Osteoblast (primary cell): ENCODE measurements at regions not wholly inside any gene's neighbourhood (a gene's known extent, or its start where the extent isn't known, plus 50 kb on each side); places are given as distances from the start of the nearest gene placed in this dataset.
A peak's percentile ranks its signal among the peaks of the same experiment; 100 is the strongest.

ENCODE experiments used
- DNase-seq: peaks from one replicate; pipeline ENCODE4 v3.0.0; 2011; ENCODE audit warnings: low spot score, mixed read lengths; ENCODE audit not compliant: insufficient read length; ENCODE audit errors: missing footprints
- H2AFZ ChIP-seq: 2 replicates; pipeline ENCODE4 v1.6.0; 2011; ENCODE audit warnings: mild to moderate bottlenecking, low read length
- H3K27ac ChIP-seq: 2 replicates; pipeline ENCODE4 v1.5.1; 2011; ENCODE audit warnings: mild to moderate bottlenecking, low read depth, low read length, moderate library complexity
- H3K27me3 ChIP-seq: 2 replicates; pipeline ENCODE4 v1.6.0; 2012; ENCODE audit warnings: mild to moderate bottlenecking, control low read depth, inconsistent platforms, low read length, moderate library complexity; ENCODE audit not compliant: insufficient read depth
- H3K36me3 ChIP-seq: 2 replicates; pipeline ENCODE4 v1.5.1; 2011; ENCODE audit warnings: mild to moderate bottlenecking, low read length, control low read depth, moderate library complexity; ENCODE audit not compliant: insufficient read depth
- H3K4me1 ChIP-seq: 2 replicates; pipeline ENCODE4 v1.5.1; 2011; ENCODE audit warnings: mild to moderate bottlenecking, low read length, control low read depth, moderate library complexity; ENCODE audit not compliant: insufficient read depth
- H3K4me2 ChIP-seq: 2 replicates; pipeline ENCODE4 v1.6.0; 2011; ENCODE audit warnings: mild to moderate bottlenecking, low read length; ENCODE audit not compliant: insufficient read depth
- H3K4me3 ChIP-seq: fragments of 200-600 bp; sonication (generic); 3 replicates; pipeline ENCODE4 v1.5.1; 2012; ENCODE audit warnings: mild to moderate bottlenecking, low read length, inconsistent platforms; ENCODE audit not compliant: insufficient read depth
- H3K79me2 ChIP-seq: 2 replicates; pipeline ENCODE4 v1.6.0; 2012; ENCODE audit warnings: mild to moderate bottlenecking, low read length, control low read depth, inconsistent platforms; ENCODE audit not compliant: insufficient read depth
- H3K9me3 ChIP-seq: 2 replicates; pipeline ENCODE4 v1.5.1; 2011; ENCODE audit warnings: low read depth, low read length, control low read depth
- H4K20me1 ChIP-seq: 2 replicates; pipeline ENCODE4 v1.6.0; 2012; ENCODE audit warnings: mild to moderate bottlenecking, low read length, control low read depth; ENCODE audit not compliant: insufficient read depth
- TF ChIP-seq, protein P1 (sequence below): IDR thresholded peaks from 2 replicates; pipeline ENCODE4 v1.5.1; 2011; ENCODE audit warnings: mild to moderate bottlenecking, low read depth, low read length, moderate library complexity; ENCODE audit errors: extremely low read depth

DNA sequence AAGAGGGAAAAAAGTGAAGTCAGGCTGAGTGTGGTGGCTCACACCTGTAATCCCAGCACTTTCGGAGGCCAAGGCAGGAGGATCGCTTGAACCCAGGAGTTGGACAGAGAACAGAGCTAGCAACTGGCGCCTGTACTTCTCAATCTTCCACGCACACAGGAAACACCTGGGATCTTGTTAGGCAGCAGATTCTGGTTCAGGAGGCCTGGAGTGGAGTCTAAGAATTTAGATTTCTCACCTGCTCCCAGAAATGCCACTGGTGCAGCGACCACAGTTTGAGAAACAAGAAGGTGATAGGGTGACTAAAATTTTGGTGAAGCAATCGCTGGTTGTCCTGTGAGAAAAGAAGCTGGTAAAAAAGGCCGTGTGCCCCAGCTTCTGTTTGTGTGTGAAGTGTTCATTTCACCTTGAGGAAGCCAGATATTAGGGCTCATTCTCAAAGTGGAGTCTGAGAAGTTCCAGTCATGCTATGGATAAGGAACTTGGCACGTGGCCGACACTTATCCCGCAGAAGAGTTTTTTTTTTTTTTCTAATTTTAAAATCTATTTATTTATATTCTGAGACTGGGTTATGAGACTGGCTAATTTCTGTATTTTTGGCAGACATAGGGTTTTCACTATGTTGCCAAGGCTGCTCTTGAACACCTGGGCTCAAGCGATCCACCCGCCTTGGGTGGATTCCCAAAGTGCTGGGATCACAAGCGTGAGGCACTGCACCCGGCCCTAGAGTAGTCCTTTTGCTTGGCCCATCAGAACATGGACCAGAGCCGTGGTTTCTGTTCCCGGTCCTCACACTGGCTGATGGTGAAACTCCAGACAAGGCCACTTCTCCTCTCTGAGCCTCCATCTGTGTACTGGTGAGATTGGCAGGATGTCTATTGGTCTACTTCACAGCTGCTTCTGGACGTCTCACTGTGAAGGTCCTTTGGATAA is 324.6 kb upstream of the PROK2 start:
- TF ChIP-seq, protein P1, sequence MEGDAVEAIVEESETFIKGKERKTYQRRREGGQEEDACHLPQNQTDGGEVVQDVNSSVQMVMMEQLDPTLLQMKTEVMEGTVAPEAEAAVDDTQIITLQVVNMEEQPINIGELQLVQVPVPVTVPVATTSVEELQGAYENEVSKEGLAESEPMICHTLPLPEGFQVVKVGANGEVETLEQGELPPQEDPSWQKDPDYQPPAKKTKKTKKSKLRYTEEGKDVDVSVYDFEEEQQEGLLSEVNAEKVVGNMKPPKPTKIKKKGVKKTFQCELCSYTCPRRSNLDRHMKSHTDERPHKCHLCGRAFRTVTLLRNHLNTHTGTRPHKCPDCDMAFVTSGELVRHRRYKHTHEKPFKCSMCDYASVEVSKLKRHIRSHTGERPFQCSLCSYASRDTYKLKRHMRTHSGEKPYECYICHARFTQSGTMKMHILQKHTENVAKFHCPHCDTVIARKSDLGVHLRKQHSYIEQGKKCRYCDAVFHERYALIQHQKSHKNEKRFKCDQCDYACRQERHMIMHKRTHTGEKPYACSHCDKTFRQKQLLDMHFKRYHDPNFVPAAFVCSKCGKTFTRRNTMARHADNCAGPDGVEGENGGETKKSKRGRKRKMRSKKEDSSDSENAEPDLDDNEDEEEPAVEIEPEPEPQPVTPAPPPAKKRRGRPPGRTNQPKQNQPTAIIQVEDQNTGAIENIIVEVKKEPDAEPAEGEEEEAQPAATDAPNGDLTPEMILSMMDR = no peak
- H3K4me2 ChIP-seq = no peak overlapping the region
- H3K27ac ChIP-seq = no peak overlapping the region
- no peaks in the 10 kb centered on the region for H3K9me3 ChIP-seq
- H3K27me3 ChIP-seq = peaks cover 2% of the 10 kb centered on the region
- H4K20me1 ChIP-seq = no peaks in the 10 kb centered on the region
- H3K4me3 ChIP-seq = no peak overlapping the region
- DNase-seq = no peak
- no peaks in the 10 kb centered on the region for H3K4me1 ChIP-seq
- no peaks in the 10 kb centered on the region for H3K36me3 ChIP-seq
- H3K79me2 ChIP-seq = no peaks in the 10 kb centered on the region
- H2AFZ ChIP-seq = no peak overlapping the region

DNA sequence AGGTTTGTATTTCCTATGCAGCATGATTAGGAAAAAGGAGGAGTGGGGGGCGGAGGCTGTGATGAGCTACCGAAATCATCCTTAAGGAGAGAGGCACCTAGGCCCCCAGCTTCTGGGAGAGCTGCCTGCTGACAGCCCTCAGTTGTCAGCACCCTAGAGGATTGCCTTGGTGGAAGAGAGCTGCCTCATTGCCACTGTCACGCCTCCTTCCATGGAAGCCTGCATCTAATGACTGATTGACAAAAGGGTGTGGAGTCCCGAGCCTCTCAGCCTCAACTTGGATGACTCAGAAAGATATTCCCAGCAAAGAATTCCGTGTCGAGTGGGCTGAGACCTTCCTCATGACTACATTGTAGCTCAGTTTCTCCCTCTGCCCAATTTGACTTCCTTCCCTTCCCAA is 320.4 kb upstream of the PROK2 start:
- Histone ChIP-seq H3K9me3 (no peaks in the 10 kb centered on the region), H3K36me3 (no peaks in the 10 kb centered on the region), H3K4me3 (no peak overlapping the region), H3K27ac (no peak overlapping the region), H3K27me3 (peaks cover 19% of the 10 kb centered on the region), H3K4me1 (peaks cover 13% of the 10 kb centered on the region), H2AFZ (peak overlapping the region; percentile 10), H4K20me1 (no peaks in the 10 kb centered on the region), H3K79me2 (no peaks in the 10 kb centered on the region), H3K4me2 (no peak overlapping the region)
- DNase-seq = peak; percentile 26
- TF ChIP-seq, protein P1 = no peak

DNA sequence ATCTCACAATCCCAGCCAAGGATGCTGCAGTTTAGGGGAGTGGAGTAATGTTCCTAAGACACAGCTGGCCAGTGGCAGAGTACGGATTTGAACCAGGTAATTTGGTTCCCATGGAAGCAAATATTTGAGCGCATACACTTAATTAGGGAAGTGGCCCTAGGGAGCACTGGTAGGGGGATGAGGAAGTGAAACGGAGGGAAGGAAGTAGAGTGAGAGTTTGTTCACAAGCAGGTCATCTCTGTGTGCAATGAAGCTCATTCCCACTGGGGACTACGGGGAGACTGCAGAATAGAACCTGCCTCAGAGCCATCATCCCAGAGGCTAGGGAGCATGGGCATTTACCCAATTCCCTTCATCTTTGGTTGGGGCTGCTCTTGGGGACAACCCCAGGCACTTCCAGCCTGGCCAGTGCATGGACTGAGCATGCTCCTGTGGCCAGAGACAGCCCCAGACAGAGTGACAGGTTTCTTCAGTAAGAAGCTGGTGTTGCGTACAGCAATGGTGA is 317.2 kb upstream of the PROK2 start:
- H3K79me2 ChIP-seq = no peaks in the 10 kb centered on the region
- H3K4me1 ChIP-seq = peaks cover 16% of the 10 kb centered on the region
- peaks cover 28% of the 10 kb centered on the region for H3K27me3 ChIP-seq
- no peak overlapping the region for H3K27ac ChIP-seq
- no peaks in the 10 kb centered on the region for H4K20me1 ChIP-seq
- DNase-seq = no peak
- no peaks in the 10 kb centered on the region for H3K9me3 ChIP-seq
- TF ChIP-seq, protein P1 = no peak
- H2AFZ ChIP-seq = no peak overlapping the region
- no peak overlapping the region for H3K4me3 ChIP-seq
- H3K36me3 ChIP-seq = no peaks in the 10 kb centered on the region
- H3K4me2 ChIP-seq = no peak overlapping the region

DNA sequence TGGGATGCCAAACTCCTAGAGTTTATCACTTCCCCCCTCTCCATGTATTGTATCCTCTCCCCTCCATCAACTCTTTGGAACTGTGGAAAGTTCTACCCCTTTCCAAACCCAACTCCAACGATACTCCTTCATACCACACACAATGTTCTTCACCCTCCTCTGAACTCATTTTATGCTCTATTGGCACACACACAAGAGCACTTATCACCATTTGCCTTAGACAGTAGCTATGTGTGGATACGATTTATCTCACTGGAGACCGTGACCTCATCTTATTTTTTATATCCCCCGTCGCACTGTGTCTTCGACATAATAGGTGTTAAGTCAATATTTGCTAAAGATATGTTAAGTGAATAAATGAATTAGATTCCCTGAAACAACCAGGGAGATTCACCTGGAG is 316.5 kb upstream of the PROK2 start:
- H3K27me3 ChIP-seq = peaks cover 28% of the 10 kb centered on the region
- H3K4me2 ChIP-seq = peak overlapping the region; percentile 94
- no peaks in the 10 kb centered on the region for H4K20me1 ChIP-seq
- no peak for DNase-seq
- H3K36me3 ChIP-seq = no peaks in the 10 kb centered on the region
- no peaks in the 10 kb centered on the region for H3K79me2 ChIP-seq
- H3K4me3 ChIP-seq = no peak overlapping the region
- H3K9me3 ChIP-seq = no peaks in the 10 kb centered on the region
- TF ChIP-seq, protein P1 = no peak
- H3K27ac ChIP-seq = no peak overlapping the region
- H2AFZ ChIP-seq = no peak overlapping the region
- peaks cover 16% of the 10 kb centered on the region for H3K4me1 ChIP-seq
